CD4-positive, CD25-positive, alpha-beta regulatory T cell (primary cell): ENCODE measurements at regions not wholly inside any gene's neighbourhood (a gene's known extent, or its start where the extent isn't known, plus 50 kb on each side); places are given as distances from the start of the nearest gene placed in this dataset.

ENCODE experiments used
- ATAC-seq, 2 donors: fragments of 150-1000 bp; cut with Tn5 transposase; one replicate each; pipeline ENCODE4 v1.10.0; 2021; ENCODE audit warnings: low read depth in 2 of 2, moderate number of reproducible peaks in 2 of 2, moderate library complexity in 1 of 2
- DNase-seq, 3 donors: peaks; one replicate each; pipeline versions ENCODE4 v3.0.0 to v3.0.0-alpha.2; 2012 to 2022; ENCODE audit warnings: mixed read lengths in 1 of 3
- H3K27ac ChIP-seq: one replicate; pipeline ENCODE4 v1.7.0; 2013; ENCODE audit warnings: mild to moderate bottlenecking, low read length; ENCODE audit not compliant: insufficient read depth, poor library complexity, severe bottlenecking
- H3K27me3 ChIP-seq: one replicate; pipeline ENCODE4 v1.7.0; 2013; ENCODE audit warnings: low read length; ENCODE audit not compliant: control insufficient read depth, insufficient read depth
- H3K36me3 ChIP-seq: one replicate; pipeline ENCODE4 v1.7.0; 2013; ENCODE audit warnings: mild to moderate bottlenecking, low read length, moderate library complexity; ENCODE audit not compliant: control insufficient read depth, insufficient read depth
- H3K4me1 ChIP-seq: 2 replicates; pipeline ENCODE4 v1.7.0; 2013; ENCODE audit warnings: mild to moderate bottlenecking, low read length; ENCODE audit not compliant: insufficient read depth, control insufficient read depth, poor library complexity, severe bottlenecking
- H3K4me3 ChIP-seq: one replicate; pipeline ENCODE4 v1.7.0; 2013; ENCODE audit warnings: low read depth, mild to moderate bottlenecking, low read length, moderate library complexity
- H3K9me3 ChIP-seq, 2 experiments: 1 replicate in 1 of 2; 2 replicates in 1 of 2; pipeline ENCODE4 v1.7.0; 2013; ENCODE audit warnings: low read length in 2 of 2, mild to moderate bottlenecking in 1 of 2, moderate library complexity in 1 of 2; ENCODE audit not compliant: control insufficient read depth in 2 of 2
- H3K27ac Mint-ChIP-seq, 3 donors: one replicate each; pipeline ENCODE4 v1.8.0; 2020 to 2022; ENCODE audit warnings: mild to moderate bottlenecking in 3 of 3, mixed read lengths in 3 of 3, moderate library complexity in 2 of 3
- H3K27me3 Mint-ChIP-seq: one replicate; pipeline ENCODE4 v1.8.0; 2022; ENCODE audit warnings: mild to moderate bottlenecking, mixed read lengths
- H3K36me3 Mint-ChIP-seq: one replicate; pipeline ENCODE4 v1.8.0; 2020; ENCODE audit warnings: mixed read lengths
- H3K4me1 Mint-ChIP-seq, 4 donors: one replicate each; pipeline ENCODE4 v1.8.0; 2020 to 2022; ENCODE audit warnings: mixed read lengths in 4 of 4, mild to moderate bottlenecking in 1 of 4
- H3K4me3 Mint-ChIP-seq, 4 donors: one replicate each; pipeline ENCODE4 v1.8.0; 2020 to 2022; ENCODE audit warnings: mild to moderate bottlenecking in 4 of 4, mixed read lengths in 4 of 4, moderate library complexity in 3 of 4
- H3K9me3 Mint-ChIP-seq, 7 donors: one replicate each; pipeline ENCODE4 v1.8.0; 2020 to 2022; ENCODE audit warnings: mixed read lengths in 7 of 7, mild to moderate bottlenecking in 3 of 7, moderate library complexity in 2 of 7

- no peak for ATAC-seq
- no peak overlapping the region for H3K4me3 Mint-ChIP-seq
- Histone ChIP-seq H3K9me3 (no peaks in the 10 kb centered on the region), H3K4me1 (no peaks in the 10 kb centered on the region), H3K27ac (no peak overlapping the region), H3K4me3 (no peak overlapping the region), H3K27me3 (peaks cover 6% of the 10 kb centered on the region), H3K36me3 (no peaks in the 10 kb centered on the region)
- DNase-seq = no peak
- H3K27me3 Mint-ChIP-seq = peaks cover 21% of the 10 kb centered on the region
- peaks cover 0 to 2% (median 0%) of the 10 kb centered on the region in 7 donors for H3K9me3 Mint-ChIP-seq
- H3K4me1 Mint-ChIP-seq = no peaks in the 10 kb centered on the region
- H3K36me3 Mint-ChIP-seq = no peaks in the 10 kb centered on the region
- H3K27ac Mint-ChIP-seq = no peak overlapping the region
Observed at GRCh38 chr11:44493383-44493782, 72.1 kb upstream of the CD82 start.

GRCh38 chr11:44493930-44494329, 71.5 kb upstream of the CD82 start:
- Histone ChIP-seq H3K4me1 (no peaks in the 10 kb centered on the region), H3K36me3 (no peaks in the 10 kb centered on the region), H3K27ac (no peak overlapping the region), H3K27me3 (peaks cover 6% of the 10 kb centered on the region), H3K9me3 (no peaks in the 10 kb centered on the region), H3K4me3 (no peak overlapping the region)
- Mint-ChIP-seq H3K27ac (no peak overlapping the region), H3K27me3 (peaks cover 21% of the 10 kb centered on the region), H3K9me3 (peaks cover 0 to 2% (median 0%) of the 10 kb centered on the region in 7 donors), H3K36me3 (no peaks in the 10 kb centered on the region), H3K4me3 (no peak overlapping the region), H3K4me1 (no peaks in the 10 kb centered on the region)
- DNase-seq (no peak), ATAC-seq (no peak)

- no peak overlapping the region for H3K27ac Mint-ChIP-seq
- H3K27me3 ChIP-seq = peaks cover 6% of the 10 kb centered on the region
- H3K4me3 ChIP-seq = no peak overlapping the region
- no peaks in the 10 kb centered on the region for H3K36me3 ChIP-seq
- H3K4me1 Mint-ChIP-seq = no peaks in the 10 kb centered on the region
- ATAC-seq = no peak
- H3K27ac ChIP-seq = no peak overlapping the region
- H3K27me3 Mint-ChIP-seq = peaks cover 14% of the 10 kb centered on the region
- H3K4me1 ChIP-seq = no peaks in the 10 kb centered on the region
- H3K9me3 ChIP-seq = no peaks in the 10 kb centered on the region
- no peak for DNase-seq
- no peak overlapping the region for H3K4me3 Mint-ChIP-seq
- no peaks in the 10 kb centered on the region for H3K36me3 Mint-ChIP-seq
- H3K9me3 Mint-ChIP-seq = peaks cover 0 to 2% (median 0%) of the 10 kb centered on the region in 7 donors
Observed at GRCh38 chr11:44494785-44495184, 70.7 kb upstream of the CD82 start.

- no peaks in the 10 kb centered on the region for H3K4me1 Mint-ChIP-seq
- H3K36me3 Mint-ChIP-seq = no peaks in the 10 kb centered on the region
- H3K36me3 ChIP-seq = no peaks in the 10 kb centered on the region
- H3K4me3 Mint-ChIP-seq = no peak overlapping the region
- DNase-seq (no peak), ATAC-seq (no peak)
- peak overlapping the region in 1 of 3 donors; percentile 53 for H3K27ac Mint-ChIP-seq
- H3K4me1 ChIP-seq = no peaks in the 10 kb centered on the region
- H3K27me3 ChIP-seq = peaks cover 6% of the 10 kb centered on the region
- H3K27me3 Mint-ChIP-seq = peaks cover 9% of the 10 kb centered on the region
- H3K4me3 ChIP-seq = no peak overlapping the region
- peaks cover 0 to 2% (median 0%) of the 10 kb centered on the region in 7 donors for H3K9me3 Mint-ChIP-seq
- H3K9me3 ChIP-seq = no peaks in the 10 kb centered on the region
- no peak overlapping the region for H3K27ac ChIP-seq
Observed at GRCh38 chr11:44496391-44496790, 69.1 kb upstream of the CD82 start.

DNA sequence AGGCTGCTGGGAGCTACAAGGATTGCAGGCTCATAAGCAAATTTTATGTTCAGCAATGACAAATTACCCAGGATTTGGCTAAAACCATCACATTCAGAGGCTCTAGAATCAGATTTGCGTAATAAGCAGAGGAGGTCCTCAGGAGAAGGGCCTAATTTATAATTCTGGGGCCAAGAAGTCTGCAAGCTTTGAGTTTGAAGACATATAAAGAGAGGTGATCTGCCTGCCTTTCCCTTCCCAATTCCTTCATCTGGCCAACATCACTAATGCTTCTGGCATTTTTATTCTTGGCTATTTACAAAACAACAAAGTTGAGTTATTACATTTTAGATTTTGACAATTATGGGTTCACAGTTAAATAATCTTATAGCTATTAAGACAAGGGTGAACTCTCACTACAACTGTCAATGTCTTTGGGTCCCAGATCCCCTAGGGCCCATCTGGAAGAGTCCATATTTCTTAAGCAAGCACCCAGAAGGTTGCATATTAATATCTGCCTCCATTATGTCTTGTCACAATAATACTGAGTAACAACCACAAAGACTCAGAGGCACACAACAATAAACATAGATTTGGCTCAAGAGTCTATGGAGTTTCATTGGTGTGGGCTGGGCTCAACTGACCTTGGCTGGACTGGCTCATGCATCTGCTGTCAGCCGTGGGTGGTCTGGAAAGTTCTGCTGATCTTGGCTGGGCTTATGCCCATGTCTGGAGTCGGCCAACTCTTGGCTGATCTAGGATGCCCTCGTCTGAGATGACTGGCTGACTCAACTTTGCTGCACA, 67.2 kb upstream of the CD82 start:
- Mint-ChIP-seq H3K27me3 (no peaks in the 10 kb centered on the region), H3K4me1 (no peaks in the 10 kb centered on the region), H3K36me3 (no peaks in the 10 kb centered on the region), H3K9me3 (peaks cover 0 to 2% (median 0%) of the 10 kb centered on the region in 7 donors), H3K27ac (no peak overlapping the region), H3K4me3 (no peak overlapping the region)
- Histone ChIP-seq H3K4me1 (no peaks in the 10 kb centered on the region), H3K4me3 (no peak overlapping the region), H3K9me3 (no peaks in the 10 kb centered on the region), H3K27ac (no peak overlapping the region), H3K36me3 (no peaks in the 10 kb centered on the region), H3K27me3 (peaks cover 7% of the 10 kb centered on the region)
- ATAC-seq = no peak
- DNase-seq = no peak

- no peaks in the 10 kb centered on the region for H3K27me3 Mint-ChIP-seq
- H3K9me3 Mint-ChIP-seq = peaks cover 0 to 5% (median 3%) of the 10 kb centered on the region in 7 donors
- ATAC-seq = no peak
- H3K36me3 ChIP-seq = no peaks in the 10 kb centered on the region
- peaks cover 0 to 2% of the 10 kb centered on the region in 2 experiments for H3K9me3 ChIP-seq
- H3K4me1 Mint-ChIP-seq = no peaks in the 10 kb centered on the region
- no peaks in the 10 kb centered on the region for H3K36me3 Mint-ChIP-seq
- no peak overlapping the region for H3K27ac Mint-ChIP-seq
- H3K4me3 ChIP-seq = no peak overlapping the region
- no peak overlapping the region for H3K4me3 Mint-ChIP-seq
- H3K4me1 ChIP-seq = no peaks in the 10 kb centered on the region
- H3K27ac ChIP-seq = no peak overlapping the region
- no peak for DNase-seq
- peaks cover 2% of the 10 kb centered on the region for H3K27me3 ChIP-seq
Observed at GRCh38 chr11:44502506-44502905, 63.0 kb upstream of the CD82 start.

DNA sequence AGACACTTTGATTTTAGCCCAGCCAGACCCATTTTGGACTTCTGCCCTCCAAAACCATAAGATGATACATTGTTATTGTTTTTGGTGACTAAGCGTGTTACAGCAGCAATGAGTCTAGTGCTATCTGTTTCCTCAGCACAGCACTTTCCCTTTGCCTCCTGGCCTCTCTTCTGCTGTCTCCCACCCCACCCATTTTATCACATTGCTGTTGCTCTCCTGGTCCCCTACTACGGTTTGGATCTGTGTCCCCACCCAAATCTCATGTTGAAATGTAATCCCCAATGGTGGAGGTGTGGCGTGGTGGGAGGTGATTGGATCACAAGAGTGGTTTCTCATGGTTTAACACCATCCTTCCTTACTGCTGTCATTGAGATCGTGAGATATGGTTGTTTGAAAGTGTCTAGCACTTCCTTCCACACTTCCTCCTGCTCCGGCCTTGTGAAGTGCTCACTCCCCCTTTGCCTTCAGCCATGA, 59.8 kb upstream of the CD82 start:
- Mint-ChIP-seq H3K4me3 (no peak overlapping the region), H3K9me3 (peaks cover 0 to 5% (median 4%) of the 10 kb centered on the region in 7 donors), H3K36me3 (no peaks in the 10 kb centered on the region), H3K27ac (no peak overlapping the region), H3K27me3 (no peaks in the 10 kb centered on the region), H3K4me1 (no peaks in the 10 kb centered on the region)
- Histone ChIP-seq H3K27me3 (peaks cover 2% of the 10 kb centered on the region), H3K36me3 (no peaks in the 10 kb centered on the region), H3K27ac (no peak overlapping the region), H3K4me1 (no peaks in the 10 kb centered on the region), H3K9me3 (peaks cover 0 to 3% of the 10 kb centered on the region in 2 experiments), H3K4me3 (no peak overlapping the region)
- DNase-seq (no peak), ATAC-seq (no peak)
